ENCODE measurements at regions not wholly inside any gene's neighbourhood (a gene's known extent, or its start where the extent isn't known, plus 50 kb on each side); places are given as distances from the start of the nearest gene placed in this dataset.
"Not testable (repeated sequence)": the region's sequence is repeated elsewhere in the genome, so short reads cannot be mapped to it uniquely, and the experiment has no call there.

DNA sequence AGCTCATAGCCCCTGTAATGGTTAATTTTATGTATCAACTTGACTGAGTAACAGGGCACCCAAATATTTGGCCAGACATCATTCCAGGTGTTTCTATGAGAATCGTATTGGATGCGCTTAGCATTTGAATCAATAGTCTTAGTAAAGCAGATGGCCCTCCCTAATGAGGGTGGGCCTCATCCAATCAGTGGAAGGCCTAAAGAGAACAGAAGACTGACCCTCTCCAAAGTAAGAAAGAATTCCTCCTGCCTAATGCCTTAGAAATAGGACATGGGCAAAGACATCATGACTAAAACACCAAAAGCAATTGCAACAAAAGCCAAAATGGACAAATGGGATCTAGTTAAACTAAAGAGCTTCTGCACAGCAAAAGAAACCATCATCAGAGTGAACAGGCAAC lies 352.5 kb upstream of the SASH1 start:
- no peak for DNase-seq

DNA sequence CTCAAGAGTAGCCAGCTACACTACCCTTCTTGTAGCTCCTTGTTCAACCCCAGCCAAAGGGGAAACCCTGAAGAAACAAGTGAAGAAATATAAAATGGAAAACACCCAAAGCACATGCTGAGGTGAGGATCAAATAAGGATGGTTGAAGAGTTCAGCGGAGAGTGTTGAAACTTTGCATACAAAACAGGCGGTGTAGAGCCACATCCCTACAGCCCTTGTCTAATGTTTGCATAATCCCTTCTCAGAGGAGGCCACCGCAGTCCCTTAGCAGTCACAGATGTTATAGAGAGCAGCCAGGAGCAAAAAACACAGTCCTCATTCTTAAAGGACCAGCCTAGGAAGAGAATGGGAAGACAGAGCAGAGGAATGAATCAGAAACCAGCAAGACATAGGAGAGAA lies 350.7 kb upstream of the SASH1 start:
- DNase-seq: no peak

DNA sequence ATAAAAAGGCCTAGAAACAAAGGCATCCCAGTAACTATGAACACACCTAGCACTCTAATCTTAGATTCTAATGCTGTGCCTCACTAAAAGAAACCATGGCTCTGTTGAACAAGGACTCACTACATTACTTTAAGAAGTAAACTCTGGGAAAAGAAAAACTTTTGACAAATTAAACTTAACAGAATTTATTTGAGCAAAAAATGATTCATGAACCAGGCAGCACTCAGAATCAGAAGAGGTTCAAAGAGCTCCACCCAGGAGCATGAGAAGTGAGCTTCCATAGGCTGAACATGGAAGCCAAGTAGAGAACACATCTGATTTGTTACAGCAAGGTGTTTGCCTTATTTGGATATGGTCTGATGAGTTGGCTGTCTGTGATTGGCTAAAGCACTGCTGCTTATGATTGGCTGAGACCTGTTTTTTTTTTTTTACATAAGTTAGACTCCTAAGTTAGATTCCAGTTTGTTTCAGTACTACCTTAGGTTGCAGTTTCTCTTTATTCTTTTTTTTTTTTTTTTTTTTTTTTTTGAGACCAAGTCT lies 343.6 kb upstream of the SASH1 start:
- no peak for DNase-seq

DNA sequence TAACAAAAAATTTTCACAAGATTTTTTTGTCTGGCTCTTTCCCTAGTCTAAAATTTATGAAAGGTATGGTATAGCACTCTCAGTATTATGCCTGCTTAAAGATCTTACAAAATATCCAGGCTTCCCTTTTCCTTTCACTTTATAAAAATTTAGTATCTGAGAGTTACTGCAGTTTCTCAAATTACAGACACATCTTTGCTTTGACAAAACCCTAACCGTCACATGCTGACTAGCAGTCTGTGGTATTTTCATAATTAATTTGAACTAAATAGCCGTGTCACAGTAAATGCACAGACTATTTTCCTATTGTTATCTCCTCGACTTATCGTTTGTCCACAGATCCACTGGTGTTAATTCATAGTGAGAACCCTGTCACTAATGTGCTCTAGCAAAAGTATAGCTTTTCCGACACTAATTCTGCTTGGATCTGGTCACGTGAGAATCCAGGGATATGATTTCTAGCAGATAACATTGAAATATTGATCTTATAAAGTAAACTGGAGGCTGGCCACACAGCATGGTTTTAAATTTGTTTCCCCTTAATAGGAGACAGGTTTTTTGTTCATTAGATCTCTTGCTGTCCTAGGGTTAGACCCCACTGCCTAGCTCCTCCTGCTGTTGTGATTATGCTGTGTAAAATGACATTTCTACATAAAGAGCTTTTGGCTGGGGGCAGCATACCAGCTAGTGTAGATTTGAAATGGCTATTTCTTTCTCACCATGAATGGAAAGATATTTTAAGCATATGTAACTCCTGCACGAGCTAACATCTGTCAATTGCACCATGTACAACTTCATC lies 340.6 kb upstream of the SASH1 start:
- no peak for DNase-seq

DNA sequence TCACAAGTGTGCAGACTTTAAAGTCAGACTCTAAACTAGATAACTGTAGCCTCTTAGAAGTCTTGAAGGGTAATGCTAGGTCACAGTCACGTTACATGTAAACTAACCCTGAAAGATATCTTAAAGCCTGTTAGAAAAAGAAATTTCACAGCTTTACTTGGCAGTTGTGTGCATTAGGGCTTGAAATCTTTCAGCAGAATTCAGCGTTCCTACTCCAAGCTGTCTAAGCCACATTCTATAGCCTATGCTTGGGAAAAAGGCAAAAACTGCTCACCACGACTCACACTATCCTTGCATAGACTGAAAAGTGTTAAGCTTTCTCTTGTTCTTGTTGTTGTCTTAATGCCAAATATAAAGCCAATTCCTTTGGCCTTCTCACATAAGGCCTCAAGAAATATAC lies 338.0 kb upstream of the SASH1 start:
- no peak for DNase-seq

DNA sequence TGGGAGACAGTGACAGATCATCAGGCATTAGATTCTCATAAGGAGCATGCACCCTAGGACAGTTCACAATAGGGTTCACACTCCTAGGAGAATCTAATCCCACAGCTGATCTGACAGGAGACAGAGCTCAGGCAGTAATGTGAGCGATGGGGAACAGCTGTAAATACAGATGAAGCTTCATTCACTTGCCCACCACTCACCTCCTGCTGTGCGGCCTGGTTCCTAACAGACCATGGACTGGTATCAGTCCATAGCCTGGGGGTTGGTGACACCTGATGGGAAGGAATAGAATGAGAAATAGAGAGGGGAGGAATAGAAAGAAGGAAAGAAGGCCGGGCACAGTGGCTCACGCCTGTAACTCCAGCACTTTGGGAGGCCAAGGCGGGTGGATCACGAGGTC lies 336.8 kb upstream of the SASH1 start:
- DNase-seq: no peak

DNA sequence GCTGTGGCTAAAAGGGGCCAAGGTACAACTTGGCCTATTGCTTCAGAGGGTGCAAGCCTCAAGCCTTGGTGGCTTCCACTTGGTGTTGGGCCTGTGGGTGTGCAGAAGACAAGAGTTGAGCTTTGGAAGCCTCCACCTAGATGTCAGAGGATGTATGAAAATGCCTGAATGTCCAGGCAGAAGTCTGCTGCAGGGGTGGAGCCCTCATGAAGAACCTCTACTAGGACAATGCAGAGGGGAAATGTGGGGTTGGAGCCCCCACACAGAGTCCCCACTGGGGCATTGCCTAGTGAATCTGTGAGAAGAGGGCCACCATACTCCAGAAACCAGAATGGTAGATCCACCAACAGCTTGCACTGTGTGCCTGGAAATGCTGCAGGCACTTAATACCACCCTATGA lies 332.1 kb upstream of the SASH1 start:
- DNase-seq: not testable (repeated sequence)

DNA sequence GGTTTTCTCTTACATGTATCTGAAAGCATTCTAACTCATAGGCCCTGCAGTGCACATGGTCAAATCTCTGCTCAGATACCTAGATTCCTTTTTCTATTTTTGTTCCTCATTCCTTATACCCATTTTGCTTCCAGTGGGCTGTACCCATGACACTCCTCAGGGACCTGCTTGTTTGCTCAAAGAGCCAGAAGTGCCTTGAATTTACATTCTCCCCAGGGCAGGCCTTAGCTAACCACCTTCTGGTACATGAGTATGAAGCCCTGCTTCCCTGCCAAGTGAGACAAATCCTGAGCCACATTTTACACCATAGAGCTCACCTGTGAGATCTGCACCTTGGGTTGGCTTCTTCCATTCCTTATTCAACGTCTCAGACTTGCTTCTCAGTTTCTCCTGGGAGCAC lies 326.6 kb upstream of the SASH1 start:
- DNase-seq: no peak

DNA sequence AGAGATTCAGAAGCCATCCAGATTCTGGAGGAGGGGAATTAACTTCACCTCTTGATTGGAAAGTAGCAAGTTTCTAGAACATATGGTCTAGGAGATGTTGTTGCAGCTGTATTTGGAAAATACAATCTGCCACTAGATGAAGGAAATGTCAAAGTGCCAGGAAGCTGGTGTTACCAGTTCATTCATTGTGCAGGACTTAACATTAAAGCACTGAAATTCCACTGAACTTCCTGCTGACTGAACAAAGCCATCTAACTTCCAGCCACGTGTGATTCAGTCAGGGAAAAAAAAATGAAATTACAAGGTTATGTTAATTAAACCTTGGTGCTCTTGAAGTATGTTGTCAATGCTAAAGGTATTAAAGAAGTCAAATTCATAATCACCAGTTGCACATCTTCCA lies 321.5 kb upstream of the SASH1 start:
- no peak for DNase-seq

DNA sequence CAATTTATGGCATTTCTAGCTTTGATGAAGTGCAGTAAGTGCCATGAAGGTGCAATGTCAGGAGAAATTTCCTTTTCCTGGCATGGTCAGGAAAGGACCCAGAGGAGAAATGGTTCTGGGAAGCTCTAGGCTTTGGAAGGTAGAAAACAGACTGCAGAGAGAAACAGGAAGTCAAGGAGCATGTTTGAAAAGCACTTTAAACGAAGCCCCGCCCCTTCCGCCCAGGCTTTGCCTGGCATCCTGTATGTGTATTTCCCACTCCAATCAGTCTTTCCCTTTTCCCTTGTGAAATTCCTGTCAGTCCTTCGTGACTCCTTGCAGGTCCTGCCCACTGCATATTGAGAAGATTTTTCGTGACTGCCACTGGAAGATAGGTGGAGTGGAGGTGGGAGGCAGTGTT lies 320.9 kb upstream of the SASH1 start:
- no peak for DNase-seq

DNA sequence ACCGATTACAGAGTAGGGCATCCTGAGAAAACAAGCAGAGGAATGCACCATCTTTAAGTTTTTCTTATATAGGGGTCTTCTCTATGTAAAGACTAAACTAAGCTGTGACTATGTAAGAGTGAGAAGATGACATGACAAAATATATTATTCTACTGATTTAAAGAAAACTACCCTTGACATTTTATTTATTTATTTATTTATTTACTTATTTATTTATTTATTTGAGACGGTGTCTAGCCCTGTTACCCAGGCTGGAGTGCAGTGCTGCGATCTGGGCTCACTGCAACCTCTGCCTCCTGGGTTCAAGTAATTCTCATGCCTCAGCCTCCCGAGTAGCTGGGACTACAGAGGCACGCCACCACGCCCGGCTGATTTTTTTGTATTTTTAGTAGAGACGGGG lies 320.4 kb upstream of the SASH1 start:
- DNase-seq: not testable (repeated sequence)

DNA sequence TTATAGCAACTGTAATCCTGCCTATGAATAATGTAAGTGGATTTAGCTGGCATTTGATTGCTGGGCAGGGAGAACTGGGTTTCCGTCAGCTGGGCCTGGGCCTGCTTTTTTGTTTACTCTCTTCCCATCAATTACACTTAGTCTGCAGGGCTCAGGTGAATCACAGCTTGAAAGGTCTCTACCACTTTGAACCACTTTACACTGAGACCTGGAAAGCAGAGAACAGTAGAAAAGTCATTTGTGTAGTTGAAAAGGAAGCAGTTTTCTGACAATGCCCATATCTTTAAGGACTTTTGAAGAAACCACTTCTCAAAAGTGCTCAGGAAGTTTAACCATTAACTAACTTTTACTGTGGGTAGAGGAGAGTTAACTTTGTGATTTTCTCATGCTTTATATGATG lies 315.4 kb upstream of the SASH1 start:
- no peak for DNase-seq

DNA sequence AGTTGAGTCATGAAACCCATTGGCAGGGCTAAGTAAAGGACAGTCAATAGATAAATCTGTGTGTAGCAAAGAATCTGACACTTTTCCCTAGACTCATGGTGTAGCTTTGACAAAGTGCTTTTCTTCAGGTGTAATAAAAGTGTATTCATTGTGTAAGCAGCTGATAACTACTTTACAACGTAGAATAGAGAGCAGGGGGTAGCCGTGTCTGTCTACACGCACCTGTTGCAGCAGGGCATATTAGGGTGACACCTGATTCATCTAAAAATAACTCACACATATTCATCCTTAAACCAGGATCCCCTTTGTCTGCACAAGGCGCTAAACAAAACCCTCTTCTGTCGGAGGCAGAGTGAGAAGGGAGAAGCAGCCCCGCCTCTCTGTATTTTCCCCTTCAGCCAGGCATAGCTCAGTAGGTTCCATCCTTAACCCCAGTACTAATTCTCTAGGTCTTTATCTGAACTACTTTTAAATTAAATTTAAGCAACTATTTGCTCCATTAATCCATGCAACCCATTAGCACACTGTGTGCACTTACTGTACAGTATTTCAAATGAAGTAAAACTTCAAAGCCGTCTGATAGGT lies 306.7 kb upstream of the SASH1 start:
- DNase-seq: no peak

DNA sequence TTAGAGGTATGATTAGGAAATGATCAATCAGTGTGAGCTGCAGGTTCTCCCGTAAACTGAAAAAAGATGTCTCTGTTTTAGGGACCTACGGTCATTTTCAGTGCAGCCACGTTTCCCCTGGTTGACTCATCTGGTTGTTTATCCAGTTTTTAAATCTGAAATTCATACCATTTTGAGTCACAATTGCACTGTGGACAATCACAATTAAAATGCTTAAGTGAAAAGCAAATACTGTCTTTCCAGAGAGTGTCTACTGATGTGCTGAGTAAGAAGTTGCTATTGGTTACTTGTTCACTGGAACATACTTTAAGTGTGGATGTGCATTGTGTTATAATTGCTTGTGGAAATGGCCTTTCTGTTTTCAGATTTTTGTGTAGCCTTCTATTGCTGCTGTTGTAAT lies 305.1 kb upstream of the SASH1 start:
- DNase-seq: no peak

DNA sequence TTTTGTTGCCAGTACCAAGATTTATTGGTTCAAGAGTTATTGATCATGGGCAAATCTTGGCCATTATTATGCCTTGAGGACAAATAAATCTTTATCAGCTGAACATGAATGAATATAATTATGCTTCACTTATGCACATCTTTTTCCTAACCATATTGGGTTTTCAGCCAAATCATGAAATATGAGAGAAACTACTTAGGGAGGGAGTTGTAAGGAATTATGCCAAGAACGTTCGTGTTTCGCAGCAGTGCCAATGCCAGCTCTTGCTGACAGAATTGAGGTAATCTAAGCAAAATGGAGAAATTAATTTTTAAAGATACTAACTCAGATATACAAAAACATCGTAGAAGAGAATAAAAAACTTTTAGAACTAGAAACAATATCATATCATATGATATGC lies 301.1 kb upstream of the SASH1 start:
- no peak for DNase-seq

DNA sequence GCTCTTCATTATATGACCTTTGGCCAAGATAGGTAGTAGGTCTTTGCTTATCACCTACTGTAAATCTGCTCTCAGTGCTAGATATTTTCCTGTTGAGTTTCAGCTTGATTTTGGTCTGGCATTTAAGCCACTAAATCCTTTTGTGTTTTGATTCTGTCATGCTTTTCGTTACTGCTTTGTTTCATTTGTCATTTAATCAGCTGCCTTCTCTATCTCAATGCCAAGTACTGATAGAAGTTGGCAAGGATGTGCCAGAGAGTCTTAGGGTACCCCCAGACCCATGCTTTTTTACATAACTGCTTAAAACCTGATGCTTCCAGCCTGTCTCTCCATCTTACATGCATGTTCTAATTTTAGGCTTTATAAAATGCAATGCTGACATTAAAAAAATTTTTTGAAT lies 300.1 kb upstream of the SASH1 start:
- no peak for DNase-seq

DNA sequence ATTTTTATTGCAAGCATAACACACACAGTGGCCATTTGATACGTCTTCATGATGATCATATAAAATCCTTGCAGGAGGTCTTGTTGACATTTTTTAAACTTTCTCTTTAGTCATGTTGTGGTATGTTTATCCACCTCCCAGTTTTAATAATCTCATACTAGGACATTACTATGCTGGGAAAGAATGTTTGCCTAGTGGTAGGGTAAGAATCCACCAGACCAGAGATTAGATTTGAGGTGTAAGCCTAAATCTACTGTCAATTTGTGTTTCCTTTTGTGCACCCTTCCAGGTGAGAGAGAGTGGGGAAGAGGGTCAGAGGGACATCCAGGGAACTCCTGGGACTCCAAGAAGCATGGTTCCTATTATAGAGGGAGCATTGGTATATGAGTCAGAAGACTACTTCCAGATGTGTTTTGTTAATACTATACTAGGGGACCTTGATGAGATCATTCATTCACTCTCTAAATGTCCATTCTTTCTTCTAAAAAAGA lies 298.3 kb upstream of the SASH1 start:
- no peak for DNase-seq

DNA sequence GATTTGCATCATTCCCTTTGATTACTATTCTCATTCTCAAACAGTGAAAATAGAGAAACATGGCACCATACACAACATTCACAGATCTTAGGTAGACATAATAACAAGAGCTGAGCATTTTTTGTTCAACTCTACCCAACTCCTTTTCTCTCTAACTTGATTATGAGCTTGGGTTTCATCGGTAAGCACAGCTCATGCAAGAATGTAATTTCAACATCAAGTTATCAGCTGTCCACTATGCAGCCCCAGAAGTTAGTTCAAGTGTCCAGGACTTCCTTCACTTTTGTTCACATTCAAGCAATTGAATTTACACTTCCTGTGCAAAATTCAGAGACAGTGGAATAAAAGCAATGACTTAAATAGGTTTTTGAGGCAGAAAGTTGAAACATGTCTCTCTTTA lies 297.7 kb upstream of the SASH1 start:
- no peak for DNase-seq

DNA sequence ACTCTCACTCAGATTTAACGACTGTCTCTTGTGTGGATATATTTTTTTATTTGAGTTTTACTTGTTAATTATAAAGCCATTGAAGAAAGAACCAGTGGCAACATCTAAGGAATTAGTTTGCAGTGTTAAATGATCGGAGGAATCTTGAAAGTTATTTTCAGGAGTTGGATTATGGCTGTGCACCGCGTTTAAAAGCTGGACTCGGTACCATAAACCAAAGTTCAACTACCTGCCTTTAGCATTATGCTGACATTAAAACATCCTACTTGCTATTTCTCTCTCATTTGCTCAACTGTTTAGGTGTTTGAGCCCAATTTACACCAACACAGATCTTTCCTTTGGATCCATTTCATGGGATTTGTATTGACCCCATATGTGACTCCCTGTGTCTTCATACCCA lies 289.4 kb upstream of the SASH1 start:
- no peak for DNase-seq

DNA sequence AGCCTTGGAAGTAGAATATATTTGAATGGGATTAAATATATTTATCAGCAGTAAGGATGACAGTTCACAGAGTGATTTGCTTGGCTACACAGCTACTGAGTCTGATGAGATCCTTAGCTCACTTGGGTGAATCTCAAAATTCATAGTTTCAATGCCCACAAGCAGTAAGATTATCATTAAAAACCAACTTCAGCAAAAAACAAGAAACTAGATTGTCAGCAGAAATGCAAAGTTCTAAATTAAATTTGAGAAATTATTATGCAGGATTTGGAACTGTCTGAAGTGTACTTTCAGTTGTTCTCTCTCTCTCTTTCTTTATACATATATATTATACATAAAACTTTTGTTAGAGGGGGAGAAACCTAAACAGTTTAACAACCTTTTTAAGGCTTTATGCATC lies 288.8 kb upstream of the SASH1 start:
- DNase-seq: no peak

DNA sequence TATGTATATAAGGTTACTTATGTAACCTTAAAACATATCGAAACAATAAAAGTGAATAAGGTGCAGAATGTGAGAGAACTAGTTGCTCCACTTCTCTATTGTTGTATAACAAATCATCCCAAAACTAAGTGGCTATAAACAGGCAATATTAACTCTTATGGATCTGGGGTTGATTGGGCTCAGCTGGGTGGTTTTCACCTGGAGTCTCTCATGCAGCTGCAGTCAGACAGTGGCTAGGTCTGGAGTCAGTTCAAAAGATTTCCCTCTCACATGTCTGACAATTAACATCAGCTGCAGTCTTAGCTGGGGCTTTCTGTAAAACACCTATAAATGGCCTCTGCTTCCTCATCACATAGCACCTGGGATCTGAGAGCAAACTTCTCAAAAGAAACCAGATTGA lies 288.4 kb upstream of the SASH1 start:
- DNase-seq: no peak

DNA sequence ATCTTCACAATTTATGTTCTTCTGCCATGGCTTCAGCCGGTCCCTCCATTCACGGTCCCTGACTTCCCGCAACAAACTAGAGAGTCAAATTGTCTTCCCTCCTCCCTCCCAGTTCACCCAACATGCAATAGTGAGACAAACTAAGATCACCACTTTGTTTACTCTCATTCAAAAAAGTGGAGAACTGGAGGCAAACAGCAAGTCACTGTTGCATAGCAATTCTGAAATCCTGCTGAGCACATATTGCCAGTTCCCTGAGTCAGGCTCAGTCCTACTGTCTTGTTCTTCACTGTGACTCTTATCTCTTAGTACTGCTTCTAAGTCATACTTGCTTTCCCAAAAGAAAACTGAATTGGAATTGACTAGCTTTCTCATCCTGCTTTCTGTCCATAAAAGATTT lies 287.2 kb upstream of the SASH1 start:
- no peak for DNase-seq

DNA sequence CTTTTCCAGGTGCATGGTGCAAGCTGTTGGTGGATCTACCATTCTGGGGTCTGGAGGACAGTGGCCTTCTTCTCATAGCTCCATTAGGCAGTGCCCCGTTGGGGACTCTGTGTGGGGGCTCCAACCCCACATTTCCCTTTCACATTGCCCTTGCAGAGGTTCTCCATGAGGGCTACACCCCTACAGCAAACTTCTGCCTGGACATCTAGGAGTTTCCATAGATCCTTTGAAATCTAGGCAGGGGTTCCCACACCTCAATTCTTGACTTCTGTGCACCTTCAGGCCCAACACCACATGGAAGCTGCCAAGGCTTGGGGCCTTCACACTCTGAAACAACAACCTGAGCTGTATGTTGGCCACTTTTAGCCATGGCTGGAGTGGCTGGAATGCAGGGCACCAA lies 282.8 kb upstream of the SASH1 start:
- DNase-seq: no peak

DNA sequence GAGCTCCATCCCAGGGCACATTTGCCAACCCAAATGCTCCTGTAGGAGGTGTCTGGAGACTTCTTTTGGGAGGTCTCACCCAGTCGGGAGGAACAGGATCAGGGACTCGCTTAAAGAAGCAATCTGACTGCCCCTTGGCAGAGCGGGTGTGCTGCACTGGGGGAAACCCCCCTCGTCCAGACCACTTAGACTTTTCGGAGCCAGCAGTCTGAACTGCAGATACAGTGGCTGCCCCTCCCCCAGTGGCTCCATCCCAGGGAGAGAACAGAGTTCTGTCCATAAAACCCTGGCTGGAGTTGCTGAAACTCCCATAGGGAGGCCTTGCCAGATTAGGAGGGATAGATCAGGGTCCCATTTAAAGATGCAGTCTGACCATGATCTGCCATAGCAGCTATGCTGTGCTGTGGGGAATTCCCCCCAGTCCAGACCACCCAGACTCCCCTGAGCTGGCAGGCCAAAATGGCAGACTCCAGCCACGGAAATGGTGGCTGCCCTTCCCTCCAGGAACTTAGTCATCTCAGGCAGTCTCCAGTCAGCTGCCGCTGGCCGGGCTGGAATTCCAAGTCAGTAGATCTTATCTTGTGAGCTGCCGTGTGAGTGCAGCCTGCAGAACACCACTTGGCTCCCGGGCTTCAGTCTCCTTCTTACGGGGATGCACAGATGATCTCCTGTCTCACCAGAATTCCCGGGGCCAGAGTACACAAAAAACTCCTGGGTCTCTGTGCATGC lies 278.1 kb upstream of the SASH1 start:
- no peak for DNase-seq
